Heart left ventricle (tissue), 13 donors: ENCODE measurements at regions not wholly inside any gene's neighbourhood (a gene's known extent, or its start where the extent isn't known, plus 50 kb on each side); places are given as distances from the start of the nearest gene placed in this dataset.

Source experiments
- CTCF ChIP-seq, 12 donors: fragments of 200-600 bp; sonication (generic) in 4 of 12; IDR thresholded peaks; one replicate each; pipeline versions ENCODE4 v1.5.0 to v1.8.0; 2018 to 2022; ENCODE audit warnings: antibody characterized with exemption in 12 of 12, mild to moderate bottlenecking in 5 of 12
- POLR2A ChIP-seq, 2 donors: fragments of 450-650 bp; IDR thresholded peaks; one replicate each; pipeline ENCODE4 v1.6.1; 2017; ENCODE audit warnings: antibody characterized with exemption in 2 of 2, mild to moderate bottlenecking in 2 of 2, moderate library complexity in 2 of 2
- donor health status: ischemic (EF 13 %, LVEDD 7.1; RV severe dilation, severe dysfunction).
- donor health status: DM: no; HTN: yes; CAD: no.
- donor health status: DM: no; HTN: no; CAD: no.
- donor health status: ischemic (EF 25% LVEDD 6.9; RV normal size, moderate dysfunction).
- donor health status: ischemic (EF 25% LVEDD 5.7; RV mildly dilated, moderate dysfunction).
- donor health status: ischemic (EF 35%, LVEDD 5.7; RV mildly dilated, moderate dysfunction).
- donor health status: nonischemic (EF 11% LVEDD 7.7; RV severe dilation, severe dysfunction).
- donor health status: DM: yes; HTN: yes; CAD: no.
- donor health status: PGD.
- donor health status: ischemic (EF 29% LVEDD 5.4; RV normal size, mild dysfunction).
- donor health status: nonischemic (EF 23%, LVEDD 6.1; RV moderate dilation, normal function).

GRCh38 chr11:116504541-116505297 is 268.1 kb downstream of the BUD13 start:
- TF ChIP-seq CTCF (IDR thresholded peaks at IDR 0.05) (no peak), POLR2A (IDR thresholded peaks at IDR 0.05) (no peak)
